ENCODE measurements at regions not wholly inside any gene's neighbourhood (a gene's known extent, or its start where the extent isn't known, plus 50 kb on each side); places are given as distances from the start of the nearest gene placed in this dataset.
A peak's percentile ranks its signal among the peaks of the same experiment; 100 is the strongest.

GRCh38 chr3:165622356-165622755 lies 214.9 kb downstream of the BCHE start:
- H3K27me3 ChIP-seq (ENCODE audit: control insufficient read depth, insufficient read depth, low read length): no peaks in the 10 kb centered on the region
- no peak overlapping the region for H3K4me3 ChIP-seq (ENCODE audit: low read depth, low read length)
- no peak for FAIRE-seq
- no peaks in the 10 kb centered on the region for H3K36me3 ChIP-seq (ENCODE audit: control insufficient read depth, insufficient read depth, low read length)
- DNase-seq (ENCODE audit: low read depth): no peak
- no peak for TF ChIP-seq CTCF (IDR thresholded peaks at IDR 0.05; ENCODE audit: insufficient read depth, low read length, severe bottlenecking)

- no peak for FAIRE-seq
- Histone ChIP-seq H3K36me3 (ENCODE audit: control insufficient read depth, insufficient read depth, low read length) (no peaks in the 10 kb centered on the region), H3K4me3 (ENCODE audit: low read depth, low read length) (no peak overlapping the region), H3K27me3 (ENCODE audit: control insufficient read depth, insufficient read depth, low read length) (no peaks in the 10 kb centered on the region)
- no peak for DNase-seq (ENCODE audit: low read depth)
- TF ChIP-seq CTCF (IDR thresholded peaks at IDR 0.05; ENCODE audit: insufficient read depth, low read length, severe bottlenecking): no peak
Measured at GRCh38 chr3:165619069-165619468, 218.2 kb downstream of the BCHE start.

DNA sequence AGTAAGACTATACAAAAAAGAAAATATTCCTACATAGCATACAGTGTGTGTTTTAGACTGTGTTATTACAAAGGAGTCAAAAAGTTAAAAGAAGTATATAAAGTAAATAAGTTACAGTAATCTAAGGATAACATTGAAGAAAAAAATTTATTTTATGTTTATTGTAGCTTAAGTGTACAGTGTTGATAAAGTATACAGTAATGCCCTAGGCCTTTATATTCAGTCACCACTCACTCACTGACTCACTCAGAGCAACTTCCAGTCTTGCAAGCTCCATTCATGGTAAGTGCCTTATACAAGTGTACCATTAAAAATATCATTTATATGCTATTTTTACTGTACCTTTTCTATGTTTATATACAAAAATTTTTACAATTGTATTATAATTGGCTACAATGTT lies 220.1 kb downstream of the BCHE start:
- no peaks in the 10 kb centered on the region for H3K36me3 ChIP-seq (ENCODE audit: control insufficient read depth, insufficient read depth, low read length)
- FAIRE-seq (no peak), DNase-seq (ENCODE audit: low read depth) (peak; percentile 33)
- no peak for TF ChIP-seq CTCF (IDR thresholded peaks at IDR 0.05; ENCODE audit: insufficient read depth, low read length, severe bottlenecking)
- no peaks in the 10 kb centered on the region for H3K27me3 ChIP-seq (ENCODE audit: control insufficient read depth, insufficient read depth, low read length)
- no peak overlapping the region for H3K4me3 ChIP-seq (ENCODE audit: low read depth, low read length)

DNA sequence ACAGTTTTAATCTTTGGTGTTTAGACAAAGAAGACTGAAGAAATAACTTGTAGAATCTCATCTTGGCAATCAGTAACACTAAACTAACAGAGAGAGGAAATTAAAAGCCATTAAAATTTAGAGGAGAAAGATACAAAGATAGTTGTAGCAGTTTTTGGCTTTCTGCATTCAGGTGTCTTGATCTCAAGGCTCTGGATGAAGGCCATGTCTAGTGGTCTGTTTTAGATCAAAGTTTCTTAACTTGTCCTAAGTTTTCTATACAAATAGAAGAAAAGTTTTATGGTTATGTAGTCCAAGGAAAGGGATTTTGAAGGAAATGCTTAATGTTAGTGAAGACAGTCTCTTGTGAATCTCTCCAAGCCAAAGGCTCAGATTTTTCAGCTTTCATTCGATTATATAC lies 222.9 kb downstream of the BCHE start:
- DNase-seq (ENCODE audit: low read depth) (no peak), FAIRE-seq (no peak)
- no peaks in the 10 kb centered on the region for H3K27me3 ChIP-seq (ENCODE audit: control insufficient read depth, insufficient read depth, low read length)
- no peaks in the 10 kb centered on the region for H3K36me3 ChIP-seq (ENCODE audit: control insufficient read depth, insufficient read depth, low read length)
- H3K4me3 ChIP-seq (ENCODE audit: low read depth, low read length): no peak overlapping the region
- no peak for TF ChIP-seq CTCF (IDR thresholded peaks at IDR 0.05; ENCODE audit: insufficient read depth, low read length, severe bottlenecking)

- H3K27me3 ChIP-seq (ENCODE audit: control insufficient read depth, insufficient read depth, low read length): no peaks in the 10 kb centered on the region
- no peak for FAIRE-seq
- no peak overlapping the region for H3K4me3 ChIP-seq (ENCODE audit: low read depth, low read length)
- no peaks in the 10 kb centered on the region for H3K36me3 ChIP-seq (ENCODE audit: control insufficient read depth, insufficient read depth, low read length)
- TF ChIP-seq CTCF (IDR thresholded peaks at IDR 0.05; ENCODE audit: insufficient read depth, low read length, severe bottlenecking): no peak
- DNase-seq (ENCODE audit: low read depth): no peak
Measured at GRCh38 chr3:165613014-165613413, 224.2 kb downstream of the BCHE start.

- TF ChIP-seq CTCF (IDR thresholded peaks at IDR 0.05; ENCODE audit: insufficient read depth, low read length, severe bottlenecking): no peak
- no peak for DNase-seq (ENCODE audit: low read depth)
- FAIRE-seq: no peak
- Histone ChIP-seq H3K27me3 (ENCODE audit: control insufficient read depth, insufficient read depth, low read length) (no peaks in the 10 kb centered on the region), H3K4me3 (ENCODE audit: low read depth, low read length) (no peak overlapping the region), H3K36me3 (ENCODE audit: control insufficient read depth, insufficient read depth, low read length) (no peaks in the 10 kb centered on the region)
Measured at GRCh38 chr3:165607221-165607620, 230.0 kb downstream of the BCHE start.
